LHCN-M2 (cell line): ENCODE measurements at regions not wholly inside any gene's neighbourhood (a gene's known extent, or its start where the extent isn't known, plus 50 kb on each side); places are given as distances from the start of the nearest gene placed in this dataset.
"Not testable (repeated sequence)": the region's sequence is repeated elsewhere in the genome, so short reads cannot be mapped to it uniquely, and the experiment has no call there.

Experiments
- DNase-seq: peaks from one replicate; pipeline ENCODE4 v3.0.0-alpha.2; 2012; ENCODE audit warnings: low read depth

DNA sequence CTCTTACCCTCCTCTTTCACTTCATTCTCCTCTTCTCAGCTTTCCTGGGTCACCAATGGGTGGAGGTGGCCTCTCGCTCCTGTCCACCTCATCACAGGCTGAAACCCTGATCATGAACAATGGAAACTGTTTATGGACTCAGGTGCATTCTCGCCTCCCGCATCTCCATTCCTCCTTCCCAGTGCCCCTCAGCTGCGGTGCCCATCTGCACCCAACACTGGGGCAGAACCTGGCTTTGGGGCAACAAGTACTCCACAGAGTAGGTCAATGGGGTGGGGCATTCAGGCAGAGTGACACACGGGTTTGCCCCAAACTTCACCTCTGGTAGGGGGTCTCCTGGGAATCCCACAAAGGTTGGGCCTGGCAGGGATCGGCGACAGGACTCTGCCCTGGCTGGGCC is 199.5 kb downstream of the RTP5 start:
- no peak for DNase-seq

DNA sequence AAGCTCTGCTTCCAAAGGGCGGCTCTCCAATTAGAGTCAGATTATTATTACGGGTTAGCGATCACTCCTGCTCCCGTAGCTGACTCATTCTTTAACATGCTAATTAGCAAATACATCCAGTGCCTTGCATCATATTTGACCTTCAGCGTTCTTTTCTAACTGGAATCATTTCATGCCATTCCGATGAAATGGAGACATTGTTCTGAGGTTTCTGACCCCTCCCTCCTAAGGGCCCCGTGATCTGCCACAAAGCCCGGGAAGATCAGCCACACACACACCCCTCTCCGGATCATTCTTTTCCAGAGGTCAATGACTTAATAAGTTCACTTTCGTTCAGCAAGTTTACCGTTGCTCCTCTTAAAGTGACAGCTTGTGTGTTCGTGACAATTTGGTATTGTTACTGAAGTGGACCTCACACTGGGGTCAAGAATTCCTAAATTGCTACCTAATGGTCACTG is 200.4 kb downstream of the RTP5 start:
- peak; percentile 62 for DNase-seq

GRCh38 chr2:242070726-242071125 is 201.2 kb downstream of the RTP5 start:
- DNase-seq: not testable (repeated sequence)

- not testable (repeated sequence) for DNase-seq
These were observed 201.8 kb downstream of the RTP5 start for GRCh38 chr2:242071377-242071776.

- DNase-seq: not testable (repeated sequence)
These were observed 202.4 kb downstream of the RTP5 start for GRCh38 chr2:242071936-242072335.

DNA sequence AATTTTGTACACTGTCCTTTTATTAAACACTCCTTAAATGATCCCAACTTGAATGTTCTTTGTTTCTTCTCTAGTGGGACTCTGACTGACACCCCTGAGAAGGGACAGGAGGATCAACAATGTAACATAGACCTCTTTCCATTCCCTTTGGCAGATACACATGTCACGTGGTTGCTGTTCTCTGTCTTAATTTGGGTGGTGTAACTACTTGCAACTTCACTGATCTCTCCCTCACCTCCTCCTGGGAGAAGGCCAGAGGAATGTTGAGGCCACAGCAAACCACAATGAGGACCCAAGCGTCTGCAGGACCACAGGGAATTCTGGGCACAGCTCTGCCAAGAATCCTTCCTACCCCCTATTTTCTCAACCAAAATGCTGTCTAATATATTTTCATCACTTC is 205.6 kb downstream of the RTP5 start:
- peak; percentile 19 for DNase-seq

- DNase-seq: no peak
These were observed 206.2 kb downstream of the RTP5 start for GRCh38 chr2:242075696-242076095.

DNA sequence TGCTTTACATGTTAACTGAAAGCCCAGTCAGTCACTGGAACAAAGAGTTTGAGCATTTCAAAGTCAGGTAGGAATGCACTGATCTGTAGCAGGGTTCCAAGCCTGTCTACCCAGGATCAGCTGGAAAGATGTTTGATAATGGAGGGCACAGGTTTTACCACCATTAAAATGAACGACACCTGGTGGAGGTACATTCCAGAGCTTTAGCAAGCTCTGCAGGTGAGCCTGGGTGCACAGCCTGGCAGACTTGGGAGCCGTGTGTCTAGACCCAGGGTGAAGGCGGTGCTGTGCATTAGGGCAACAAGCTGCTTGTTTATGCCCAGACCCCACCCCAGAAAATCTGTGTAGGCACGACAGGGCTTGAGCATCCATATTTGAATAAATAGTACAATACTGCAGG is 206.7 kb downstream of the RTP5 start:
- not testable (repeated sequence) for DNase-seq

- not testable (repeated sequence) for DNase-seq
These were observed 208.9 kb downstream of the RTP5 start for GRCh38 chr2:242078426-242078825.

- not testable (repeated sequence) for DNase-seq
These were observed 210.3 kb downstream of the RTP5 start for GRCh38 chr2:242079792-242080191.

GRCh38 chr2:242080575-242081214 is 211.2 kb downstream of the RTP5 start:
- DNase-seq: not testable (repeated sequence)

DNA sequence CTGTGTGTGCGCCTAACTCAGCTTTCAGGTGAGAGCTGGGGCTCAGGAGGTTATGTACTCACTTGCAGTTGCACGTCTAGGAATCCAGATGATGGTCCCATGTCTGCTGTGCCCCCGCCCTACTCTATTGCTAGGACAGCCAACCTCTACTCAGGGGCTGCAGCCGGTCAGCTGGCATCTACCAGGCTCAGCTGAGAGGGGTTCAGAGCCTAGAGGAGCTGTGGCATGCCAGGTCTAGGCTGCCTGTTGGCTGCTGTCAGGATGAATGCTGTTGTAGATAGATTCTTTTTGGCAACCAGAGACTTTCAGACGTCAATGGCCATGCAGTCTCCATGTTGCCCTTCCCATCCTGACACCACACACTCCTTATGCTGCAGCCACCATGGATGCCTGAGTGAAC is 214.5 kb downstream of the RTP5 start:
- not testable (repeated sequence) for DNase-seq

- not testable (repeated sequence) for DNase-seq
These were observed 215.6 kb downstream of the RTP5 start for GRCh38 chr2:242085024-242085674.

- DNase-seq: peak; percentile 37
These were observed 216.6 kb downstream of the RTP5 start for GRCh38 chr2:242085941-242086621.

- DNase-seq: not testable (repeated sequence)
These were observed 218.5 kb downstream of the RTP5 start for GRCh38 chr2:242088044-242088443.

DNA sequence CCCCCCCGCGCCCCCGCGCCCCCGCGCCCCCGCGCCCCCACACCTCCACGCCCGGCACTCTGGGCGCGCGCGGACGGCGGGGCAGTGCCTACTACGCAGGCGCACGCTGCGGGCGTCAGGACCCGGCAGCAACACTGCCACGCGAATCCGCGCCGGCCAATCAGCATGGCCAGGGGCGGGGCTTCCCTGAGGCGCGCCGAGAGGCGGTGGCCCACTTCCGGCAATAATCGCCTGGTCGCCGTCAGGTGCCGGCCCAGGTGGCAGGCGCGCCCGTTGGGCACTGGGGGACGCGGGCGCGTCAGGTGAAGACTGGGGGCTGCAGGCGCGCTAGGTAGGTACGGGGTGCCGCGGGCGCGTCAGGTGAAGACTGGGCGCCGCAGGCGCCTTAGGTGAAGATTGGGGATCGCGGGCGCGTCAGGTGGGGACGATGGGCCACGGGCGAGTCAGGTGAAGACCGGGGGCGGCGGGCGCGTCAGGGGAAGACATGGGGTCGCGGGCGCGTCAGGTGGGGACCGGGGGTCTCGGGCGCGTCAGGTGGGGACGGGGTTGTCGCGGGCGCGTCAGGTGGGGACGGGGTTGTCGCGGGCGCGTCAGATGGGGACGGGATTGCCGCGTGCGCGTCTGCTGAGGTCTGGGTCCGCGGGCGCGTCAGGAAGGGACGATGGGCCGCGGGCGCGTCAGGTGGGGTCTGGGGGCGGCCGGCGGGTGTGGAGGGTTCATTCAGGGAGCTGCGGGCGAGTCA is 219.1 kb downstream of the RTP5 start:
- peak; percentile 69 for DNase-seq

DNA sequence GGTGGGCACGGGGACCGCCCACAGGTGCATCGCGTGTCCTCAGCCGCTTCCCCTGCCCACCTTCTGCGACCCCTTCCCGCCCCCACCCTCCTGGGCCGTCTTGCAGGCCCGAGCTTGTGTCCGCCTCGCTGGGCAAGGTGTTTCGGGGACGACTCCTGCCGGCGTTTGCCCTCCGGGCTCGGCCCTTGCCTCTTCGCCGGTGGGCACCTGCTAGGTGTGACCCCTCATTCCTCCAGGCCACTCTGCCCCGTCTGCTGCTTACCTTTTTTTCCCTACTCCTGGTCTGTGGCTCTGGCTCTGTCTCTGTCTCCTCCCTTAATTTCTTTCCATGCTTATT is 219.7 kb downstream of the RTP5 start:
- DNase-seq: not testable (repeated sequence)

- DNase-seq: not testable (repeated sequence)
These were observed 227.7 kb downstream of the RTP5 start for GRCh38 chr2:242097278-242097677.

- DNase-seq: no peak
These were observed 228.5 kb downstream of the RTP5 start for GRCh38 chr2:242098034-242098433.

DNA sequence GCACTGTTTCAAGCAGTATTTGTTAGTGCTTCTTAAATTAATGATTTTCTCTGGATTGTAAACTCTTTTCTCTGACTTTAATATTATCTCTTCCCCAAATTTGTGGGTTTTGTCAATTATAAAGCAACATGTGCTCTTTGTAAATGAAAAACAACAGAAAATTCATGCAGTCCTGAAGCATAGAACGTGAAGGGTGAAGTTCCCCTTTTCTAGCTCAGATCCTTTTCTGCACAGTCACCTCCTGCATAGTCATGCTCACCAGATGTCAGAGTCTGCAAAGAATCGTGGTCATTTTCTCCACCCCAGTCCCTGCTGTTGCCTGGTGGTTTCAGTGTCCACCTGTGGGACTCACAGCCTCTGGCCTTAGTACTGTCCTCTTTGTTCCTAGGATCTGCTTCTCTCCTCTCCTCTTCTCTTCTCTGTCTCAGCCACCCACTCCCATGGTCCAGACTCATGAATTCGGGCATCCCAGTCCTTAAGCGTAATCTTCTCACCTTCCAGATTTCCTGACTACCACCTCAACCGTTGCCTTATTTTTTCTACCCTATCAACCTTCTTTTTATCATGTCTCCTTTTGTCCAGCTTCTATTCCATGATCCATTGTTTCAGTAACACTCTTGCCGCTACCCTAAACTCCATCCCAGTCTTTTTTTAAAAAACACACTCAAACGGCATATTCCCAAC is 229.1 kb downstream of the RTP5 start:
- peak; percentile 29 for DNase-seq

DNA sequence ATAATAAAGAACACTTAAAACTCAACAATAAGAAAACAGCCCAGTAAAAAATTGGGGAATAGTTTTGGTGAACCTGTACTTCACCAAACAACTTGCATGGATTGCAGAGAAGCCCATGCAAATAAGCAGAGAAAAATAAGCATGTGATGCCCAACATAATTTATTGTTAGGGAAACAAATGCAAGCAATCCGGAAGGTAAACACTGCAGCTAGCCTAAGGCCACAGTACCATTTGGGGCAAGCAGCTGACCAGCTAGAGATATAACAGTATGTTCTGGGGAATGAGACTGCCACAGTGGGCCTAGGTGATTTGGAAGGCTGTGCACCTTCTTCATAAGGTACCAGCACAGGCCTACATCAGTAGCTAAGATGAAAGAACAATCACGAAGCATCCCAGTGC is 233.6 kb downstream of the RTP5 start:
- not testable (repeated sequence) for DNase-seq
